ENCODE measurements at regions not wholly inside any gene's neighbourhood (a gene's known extent, or its start where the extent isn't known, plus 50 kb on each side); places are given as distances from the start of the nearest gene placed in this dataset.
"Not testable (repeated sequence)": the region's sequence is repeated elsewhere in the genome, so short reads cannot be mapped to it uniquely, and the experiment has no call there.

DNA sequence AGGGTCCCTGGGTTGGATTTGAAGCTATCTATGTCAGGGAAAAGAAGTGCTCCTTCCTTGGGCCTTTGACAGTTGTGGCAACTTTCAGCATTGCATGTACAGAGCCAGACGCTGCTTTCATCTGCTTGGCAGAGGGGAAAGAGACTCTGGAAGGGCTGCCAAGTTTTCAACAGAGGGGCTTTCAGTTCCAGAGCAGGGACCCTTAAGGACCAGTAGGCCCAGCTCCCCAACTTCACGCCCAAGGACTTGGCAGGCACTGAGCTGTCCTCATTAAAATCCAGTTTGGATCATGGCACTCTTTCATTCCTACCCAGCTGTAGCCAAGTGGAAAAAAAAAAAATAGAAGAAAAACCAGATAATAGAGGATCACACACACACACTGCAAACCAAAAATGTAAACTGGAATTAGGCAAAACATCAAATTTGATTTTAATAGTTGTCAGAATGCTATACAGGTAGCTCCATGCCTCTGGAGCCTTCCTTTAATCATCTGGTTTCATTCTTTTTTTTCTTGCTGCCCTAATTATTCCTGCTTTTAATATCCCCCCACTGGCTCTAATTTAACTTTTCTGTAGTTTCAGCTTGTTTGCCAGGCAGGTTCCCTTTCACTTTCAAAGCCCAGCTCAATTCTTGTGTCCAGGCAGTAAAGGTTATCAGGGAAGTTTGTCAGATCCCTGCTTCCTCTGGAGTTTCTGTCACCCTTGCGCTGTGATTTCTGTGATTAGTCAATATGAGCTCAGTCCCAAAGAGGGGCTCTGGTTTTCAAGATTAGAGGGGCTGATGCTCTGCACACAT lies 702.6 kb upstream of the CDH8 start:
- TF ChIP-seq, protein P1, sequence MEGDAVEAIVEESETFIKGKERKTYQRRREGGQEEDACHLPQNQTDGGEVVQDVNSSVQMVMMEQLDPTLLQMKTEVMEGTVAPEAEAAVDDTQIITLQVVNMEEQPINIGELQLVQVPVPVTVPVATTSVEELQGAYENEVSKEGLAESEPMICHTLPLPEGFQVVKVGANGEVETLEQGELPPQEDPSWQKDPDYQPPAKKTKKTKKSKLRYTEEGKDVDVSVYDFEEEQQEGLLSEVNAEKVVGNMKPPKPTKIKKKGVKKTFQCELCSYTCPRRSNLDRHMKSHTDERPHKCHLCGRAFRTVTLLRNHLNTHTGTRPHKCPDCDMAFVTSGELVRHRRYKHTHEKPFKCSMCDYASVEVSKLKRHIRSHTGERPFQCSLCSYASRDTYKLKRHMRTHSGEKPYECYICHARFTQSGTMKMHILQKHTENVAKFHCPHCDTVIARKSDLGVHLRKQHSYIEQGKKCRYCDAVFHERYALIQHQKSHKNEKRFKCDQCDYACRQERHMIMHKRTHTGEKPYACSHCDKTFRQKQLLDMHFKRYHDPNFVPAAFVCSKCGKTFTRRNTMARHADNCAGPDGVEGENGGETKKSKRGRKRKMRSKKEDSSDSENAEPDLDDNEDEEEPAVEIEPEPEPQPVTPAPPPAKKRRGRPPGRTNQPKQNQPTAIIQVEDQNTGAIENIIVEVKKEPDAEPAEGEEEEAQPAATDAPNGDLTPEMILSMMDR (IDR thresholded peaks at IDR 0.05; ENCODE audit: borderline replicate concordance, insufficient read depth, low read depth, low read length): no peak
- no peak overlapping the region for H3K4me3 ChIP-seq (ENCODE audit: low read depth, low read length)

DNA sequence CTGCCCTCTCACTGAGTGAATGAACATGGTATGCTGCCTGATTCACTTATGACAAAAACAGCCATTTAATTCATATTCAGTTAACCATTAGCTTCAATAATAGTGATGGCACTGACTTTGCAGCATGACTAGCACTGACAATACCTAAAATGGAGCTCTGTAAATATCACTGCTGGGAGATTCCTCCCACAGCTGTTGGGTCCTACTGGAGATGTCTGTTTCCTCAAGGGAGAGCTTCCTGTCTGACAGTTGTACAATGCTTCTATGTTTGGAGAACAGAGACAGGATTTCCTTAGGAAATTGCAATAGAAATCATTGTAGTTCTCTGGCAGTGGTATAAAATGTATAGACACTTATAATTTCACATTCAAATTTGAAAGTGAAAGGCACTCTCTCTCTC lies 695.9 kb upstream of the CDH8 start:
- H3K4me3 ChIP-seq (ENCODE audit: low read depth, low read length): no peak overlapping the region
- TF ChIP-seq, protein P1 (IDR thresholded peaks at IDR 0.05; ENCODE audit: borderline replicate concordance, insufficient read depth, low read depth, low read length): no peak

DNA sequence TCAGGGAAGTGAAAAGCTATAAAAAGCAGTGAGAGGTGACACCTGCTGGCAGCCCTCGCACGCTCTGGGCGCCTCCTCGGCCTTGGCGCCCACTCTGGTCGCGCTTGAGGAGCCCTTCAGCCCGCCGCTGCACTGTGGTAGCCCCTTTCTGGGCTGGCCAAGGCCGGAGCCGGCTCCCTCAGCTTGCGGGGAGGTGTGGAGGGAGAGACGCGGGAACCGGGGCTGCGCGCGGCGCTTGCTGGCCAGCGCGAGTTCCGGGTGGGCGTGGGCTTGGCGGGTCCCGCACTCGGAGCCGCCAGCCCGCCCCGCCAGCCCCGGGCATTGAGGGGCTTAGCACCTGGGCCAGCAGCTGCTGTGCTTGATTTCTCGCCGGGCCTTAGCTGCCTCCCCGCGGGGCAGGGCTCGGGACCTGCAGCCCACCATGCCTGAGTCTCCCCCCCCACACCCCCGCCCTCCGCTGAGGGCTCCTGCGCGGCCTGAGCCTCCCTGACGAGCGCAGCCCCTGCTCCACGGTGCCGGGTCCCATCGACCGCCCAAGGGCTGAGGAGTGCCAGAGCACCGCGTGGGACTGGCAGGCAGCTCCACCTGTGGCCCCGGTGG lies 688.5 kb upstream of the CDH8 start:
- H3K4me3 ChIP-seq (ENCODE audit: low read depth, low read length): not testable (repeated sequence)

DNA sequence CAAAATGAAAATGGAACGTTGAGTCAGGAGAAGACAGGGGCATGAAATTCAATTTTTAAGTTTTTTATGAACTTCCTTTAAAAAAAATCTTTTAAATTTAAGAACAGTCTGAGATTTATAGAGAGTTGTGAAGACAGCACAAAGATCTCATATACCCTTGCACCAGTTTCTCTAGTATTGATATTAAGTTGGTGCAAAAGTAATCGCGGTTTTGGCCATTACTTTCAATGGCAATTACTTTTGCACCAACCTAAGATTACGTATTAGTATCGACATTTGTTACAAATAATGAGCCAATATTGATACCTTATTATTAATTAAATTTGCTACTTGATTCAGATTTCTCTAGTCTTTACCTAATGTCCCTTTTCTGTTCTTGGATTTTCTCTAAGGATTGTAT lies 684.4 kb upstream of the CDH8 start:
- TF ChIP-seq, protein P1 (IDR thresholded peaks at IDR 0.05; ENCODE audit: borderline replicate concordance, insufficient read depth, low read depth, low read length): no peak

DNA sequence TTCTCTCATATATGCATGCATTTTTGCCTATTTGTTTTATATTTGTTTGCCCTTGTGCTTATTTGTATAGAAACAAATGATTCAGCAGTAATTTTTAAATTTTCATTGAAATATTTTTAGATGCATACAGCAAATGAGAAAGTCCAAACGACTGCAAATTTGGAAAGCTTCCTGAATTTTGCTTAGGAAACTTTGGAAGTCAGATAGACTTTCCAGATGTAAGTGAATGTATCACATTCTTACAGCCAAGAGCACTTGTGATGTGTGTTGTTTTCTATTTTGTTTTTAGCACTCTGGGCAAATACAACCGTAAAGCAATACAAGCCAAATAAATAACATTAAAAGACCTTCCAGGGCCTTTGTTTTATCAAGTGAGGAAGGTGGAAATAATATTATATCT lies 680.8 kb upstream of the CDH8 start:
- no peak overlapping the region for H3K4me3 ChIP-seq (ENCODE audit: low read depth, low read length)
- TF ChIP-seq, protein P1 (IDR thresholded peaks at IDR 0.05; ENCODE audit: borderline replicate concordance, insufficient read depth, low read depth, low read length): no peak

More for the DNA sequence above, 684.4 kb upstream of the CDH8 start:
- H3K4me3 ChIP-seq (ENCODE audit: low read depth, low read length): no peak overlapping the region

DNA sequence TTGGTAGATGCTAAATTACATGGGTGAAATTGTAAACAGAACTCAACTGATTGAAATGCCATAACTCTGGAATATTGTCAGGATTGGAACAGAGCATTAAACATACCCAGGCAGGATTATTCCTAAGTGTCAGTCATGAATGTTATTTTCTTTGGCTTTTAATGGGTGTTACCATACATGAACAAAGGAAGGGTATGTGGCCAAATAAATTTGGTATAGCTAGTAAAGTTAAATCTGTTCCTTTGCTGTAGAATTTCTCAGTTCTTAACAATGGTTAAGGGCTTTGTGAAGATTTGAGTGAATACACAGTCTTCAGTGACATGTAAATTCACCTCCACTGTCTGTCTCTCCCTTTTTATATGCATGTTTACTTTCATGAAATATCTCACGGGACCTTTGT lies 679.5 kb upstream of the CDH8 start:
- TF ChIP-seq, protein P1 (IDR thresholded peaks at IDR 0.05; ENCODE audit: borderline replicate concordance, insufficient read depth, low read depth, low read length): no peak
- H3K4me3 ChIP-seq (ENCODE audit: low read depth, low read length): no peak overlapping the region

DNA sequence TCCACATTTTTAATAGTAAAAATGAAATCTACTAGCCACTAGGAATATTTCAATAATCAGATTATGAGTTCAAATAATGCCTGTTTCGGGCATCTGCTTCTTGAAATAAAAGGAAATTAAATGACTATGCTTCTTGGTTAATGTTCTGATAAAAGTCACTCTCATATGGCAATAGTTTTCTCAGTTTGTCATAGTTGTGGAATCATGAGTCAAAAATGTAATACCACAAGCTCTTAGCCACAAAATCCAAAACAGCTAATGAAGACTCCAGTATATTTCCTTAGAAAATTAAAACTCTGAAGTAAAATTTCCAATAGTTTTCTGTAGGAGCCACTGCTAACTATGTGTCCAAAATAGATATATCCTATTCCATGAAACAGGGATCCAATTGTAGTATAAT lies 676.3 kb upstream of the CDH8 start:
- TF ChIP-seq, protein P1 (IDR thresholded peaks at IDR 0.05; ENCODE audit: borderline replicate concordance, insufficient read depth, low read depth, low read length): no peak

More for the DNA sequence above, 676.3 kb upstream of the CDH8 start:
- H3K4me3 ChIP-seq (ENCODE audit: low read depth, low read length): no peak overlapping the region

All from GM12875 (cell line).